DMS53 (cell line): ENCODE measurements at regions not wholly inside any gene's neighbourhood (a gene's known extent, or its start where the extent isn't known, plus 50 kb on each side); places are given as distances from the start of the nearest gene placed in this dataset.
A peak's percentile ranks its signal among the peaks of the same experiment; 100 is the strongest.

Experiments used
- DNase-seq: peaks from one replicate; lab custom pipeline; 2025; lab: John Stamatoyannopoulos, UW

DNA sequence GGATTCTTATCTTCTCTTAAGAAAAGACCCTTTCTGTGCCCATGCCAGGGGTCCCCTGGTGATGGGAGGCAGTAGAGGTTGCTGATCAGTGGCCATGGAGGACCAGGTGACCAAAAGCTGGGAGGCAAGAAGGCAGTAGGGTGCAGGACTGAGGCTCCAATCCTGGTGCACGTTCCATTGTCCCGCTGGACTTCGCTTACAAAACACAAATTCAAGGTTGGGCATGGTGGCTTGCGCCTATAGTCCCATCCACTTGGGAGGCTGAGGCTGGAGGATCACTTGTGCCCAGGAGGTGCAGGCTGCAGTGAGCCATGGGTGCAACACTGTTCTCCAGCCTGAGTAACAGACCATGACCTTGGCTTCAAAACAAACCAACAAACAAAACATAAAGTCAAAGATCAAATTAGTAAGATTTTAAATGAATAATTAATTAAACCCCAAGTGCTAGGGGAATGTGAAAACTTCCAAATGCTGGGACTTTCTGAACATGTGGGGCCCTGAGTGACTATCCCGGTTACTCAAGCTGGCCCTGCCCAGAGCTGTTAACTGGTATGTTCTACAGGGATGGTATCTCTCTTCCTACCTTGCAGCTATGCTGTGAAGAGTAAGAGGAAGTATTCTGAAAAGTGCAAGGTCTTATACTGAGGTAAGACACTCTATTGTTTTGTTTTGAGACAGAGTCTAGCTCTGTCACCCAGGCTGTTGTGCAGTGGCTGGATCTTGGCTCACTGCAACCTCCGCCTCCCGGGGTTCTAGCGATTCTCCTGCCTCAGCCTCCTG, 97.6 kb downstream of the LYZL2 start:
- peak; percentile 14 for DNase-seq

DNA sequence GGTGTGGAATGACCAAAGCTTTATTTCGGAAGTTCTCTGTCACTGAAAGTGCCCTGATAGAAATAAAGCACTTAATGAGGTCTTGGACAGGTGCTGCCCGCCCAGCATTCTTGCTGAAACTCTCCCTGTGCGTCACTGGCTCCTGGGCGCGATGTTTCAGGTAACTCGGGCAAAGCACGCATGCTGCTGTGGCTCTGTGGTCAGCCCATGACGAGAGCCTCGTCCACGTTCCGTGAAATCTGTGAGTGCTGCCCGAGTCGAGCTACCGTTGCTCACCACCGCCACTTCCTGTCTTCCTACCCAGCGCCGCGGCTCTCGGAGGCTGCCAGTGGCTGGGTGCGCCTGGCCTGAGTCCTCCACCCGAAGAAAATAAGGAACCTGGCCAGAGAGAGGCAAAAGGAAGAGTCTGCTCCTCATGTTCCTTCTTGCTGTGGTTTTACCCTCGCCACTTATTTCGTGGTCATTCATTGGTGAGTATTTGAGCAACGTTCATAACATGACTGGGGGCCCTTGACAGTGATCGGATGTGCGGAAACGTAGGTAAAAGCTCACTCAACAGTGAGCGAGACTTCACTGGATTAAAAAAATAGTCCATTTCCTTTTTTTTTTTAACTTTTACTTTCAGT, 95.5 kb downstream of the MAP3K8 start:
- DNase-seq = peak; percentile 81

DNA sequence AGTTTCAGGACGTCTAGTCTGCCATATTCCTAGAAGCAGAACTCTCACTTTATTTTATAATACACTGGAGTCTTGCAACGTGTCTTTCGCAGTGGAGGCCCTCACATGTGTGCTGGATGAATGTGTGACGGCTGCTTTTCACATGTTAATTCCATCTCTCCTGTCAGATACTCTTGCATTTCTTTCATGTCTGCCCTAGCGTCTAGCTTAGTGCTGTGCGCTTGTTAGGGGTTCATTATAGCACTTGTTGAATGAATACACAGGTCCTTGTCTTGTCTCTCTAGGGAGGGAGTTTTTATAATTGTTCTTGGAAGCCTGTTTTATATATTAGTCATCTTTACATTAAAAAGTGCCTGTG, 94.4 kb downstream of the MAP3K8 start:
- no peak for DNase-seq

DNA sequence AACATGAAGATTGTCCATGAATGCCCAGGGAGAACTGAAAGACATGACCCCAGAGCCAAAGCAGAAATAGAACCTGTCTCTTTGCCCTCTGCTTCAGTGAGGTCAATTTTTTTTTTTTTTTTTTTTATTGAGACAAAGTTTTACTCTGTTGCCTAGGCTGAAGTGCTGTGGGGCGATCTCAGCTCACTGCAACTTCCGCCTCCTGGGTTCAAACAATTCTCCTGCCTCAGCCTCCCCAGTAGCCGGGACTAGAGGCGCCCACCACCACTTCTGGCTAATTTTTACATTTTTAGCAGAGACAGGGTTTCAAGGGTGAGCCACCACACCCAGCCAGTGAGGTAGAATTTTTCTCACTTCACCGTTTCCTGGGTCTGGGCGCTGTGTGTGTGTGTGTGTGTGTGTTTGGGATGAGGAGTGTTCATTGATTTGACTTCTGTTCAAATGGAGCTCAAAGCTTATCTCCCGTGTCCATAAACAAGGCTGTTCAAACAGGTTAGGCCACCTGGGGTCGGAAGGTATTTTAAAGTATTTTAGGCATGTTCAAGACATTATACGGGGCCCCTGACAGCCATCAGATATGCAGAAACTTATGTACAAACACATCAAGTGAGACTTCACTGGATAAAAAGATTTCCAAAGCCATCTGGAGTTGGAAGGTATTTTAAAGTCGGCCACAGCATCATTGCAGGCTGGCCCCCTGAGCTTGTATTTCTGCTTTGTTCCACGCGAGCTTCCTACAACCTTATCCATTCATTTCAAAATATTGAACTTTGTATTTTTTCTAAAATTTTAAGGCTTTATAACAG, 93.8 kb downstream of the MAP3K8 start:
- DNase-seq = peak; percentile 17

- peak; percentile 95 for DNase-seq
These were observed 88.7 kb downstream of the MAP3K8 start for GRCh38 chr10:30522661-30523078.

DNA sequence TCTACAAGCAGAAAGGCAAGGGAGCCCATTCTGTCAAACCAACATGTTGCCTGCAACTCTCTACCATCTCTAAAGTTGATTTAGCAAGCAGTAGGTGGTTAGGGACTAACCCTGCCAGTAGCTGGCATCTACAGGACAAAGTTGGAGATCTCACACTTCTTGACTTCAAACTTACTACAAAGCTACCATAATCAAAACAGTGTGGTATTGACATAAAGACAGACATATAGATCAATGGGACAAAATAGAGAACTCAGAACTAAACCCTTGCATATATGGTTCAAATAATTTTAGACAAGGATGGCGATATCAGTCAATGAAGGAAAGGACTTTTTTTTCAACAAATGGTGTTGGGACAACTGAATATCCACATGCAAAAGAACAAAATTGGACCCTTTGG, 84.9 kb downstream of the MAP3K8 start:
- no peak for DNase-seq
